GM18519 (cell line): ENCODE measurements at regions not wholly inside any gene's neighbourhood (a gene's known extent, or its start where the extent isn't known, plus 50 kb on each side); places are given as distances from the start of the nearest gene placed in this dataset.

Source experiments
- ATAC-seq: cut with Tn5 transposase; IDR thresholded peaks from one replicate; pipeline ENCODE4 v1.9.1; 2021; ENCODE audit warnings: mild to moderate bottlenecking, moderate library complexity; ENCODE audit not compliant: unreplicated experiment, low FRiP score

DNA sequence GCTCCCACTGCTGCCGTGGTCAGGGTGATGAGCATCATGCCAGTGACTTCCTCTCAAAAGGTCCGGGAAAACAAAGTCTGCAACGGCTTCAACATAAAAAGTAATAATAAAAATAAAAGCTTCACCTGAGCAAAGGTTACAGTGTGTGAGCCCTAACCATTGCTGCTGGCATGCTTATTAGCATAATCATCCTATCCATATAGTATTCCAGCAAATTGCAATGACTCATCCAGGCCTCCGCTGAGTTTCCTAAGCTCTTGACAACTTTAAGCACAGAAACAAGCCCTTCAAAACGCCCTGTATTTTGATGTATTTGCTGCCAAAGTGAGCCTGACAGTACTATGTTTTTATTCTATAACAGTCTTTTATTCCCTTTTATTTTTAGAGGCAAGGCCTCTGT, 100.5 kb downstream of the AASDH start:
- no peak for ATAC-seq

DNA sequence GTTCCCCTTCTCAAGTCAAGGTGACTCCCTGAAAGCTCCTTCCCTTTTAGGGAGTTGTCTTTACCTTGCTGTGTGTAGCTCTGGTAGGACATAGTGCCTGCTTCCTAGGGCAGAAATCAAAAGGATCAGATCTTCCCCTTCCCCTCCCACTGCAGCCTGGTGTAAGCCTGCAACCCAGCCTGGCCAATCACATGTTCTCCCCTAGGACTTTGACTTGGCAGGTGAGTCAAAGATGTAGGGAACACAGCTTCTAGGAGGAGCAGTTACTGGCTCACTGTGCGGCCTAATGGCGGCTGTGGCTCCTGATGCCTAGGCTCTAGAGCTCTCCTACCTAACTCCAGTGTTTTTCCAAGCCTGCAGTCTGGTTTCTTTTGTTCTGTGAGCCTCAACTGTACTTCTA, 103.9 kb downstream of the AASDH start:
- ATAC-seq = no peak

DNA sequence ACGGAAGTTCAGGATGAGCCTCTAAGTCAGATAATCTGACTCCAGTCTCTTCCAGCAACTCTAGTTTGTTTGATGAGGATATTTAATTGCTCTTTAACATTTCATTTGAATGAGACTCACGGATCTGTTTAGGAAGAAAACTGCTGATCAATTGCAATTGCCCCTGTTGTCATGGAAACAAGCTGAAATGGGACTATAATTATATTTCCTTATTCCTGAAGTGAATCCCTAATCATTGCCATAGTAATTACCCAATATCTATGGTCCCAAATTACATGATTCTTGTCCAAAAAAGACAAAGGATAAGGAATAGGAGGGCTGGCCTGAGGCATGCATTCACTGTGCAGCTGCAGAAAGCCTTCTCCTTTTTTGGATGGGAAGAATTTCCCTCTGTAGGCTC, 105.3 kb downstream of the AASDH start:
- ATAC-seq = no peak

DNA sequence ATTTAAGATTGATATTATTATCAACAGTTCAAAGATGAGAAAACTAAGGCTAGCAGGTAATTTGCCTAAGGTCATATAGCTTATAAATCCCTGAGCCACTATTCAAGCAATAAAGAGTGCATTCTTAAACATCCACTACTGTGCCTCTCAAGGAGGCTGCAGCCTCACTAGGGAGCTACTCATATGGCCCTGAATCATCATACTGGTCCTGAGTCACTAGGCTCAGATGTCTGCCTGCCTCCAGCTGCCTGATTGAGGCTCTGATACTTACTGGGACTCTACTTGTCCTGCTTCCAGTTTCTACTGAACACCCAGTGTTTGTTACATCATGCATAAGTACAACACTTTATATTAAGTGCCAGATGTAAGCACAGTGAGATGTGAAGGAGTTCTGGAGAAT, 110.7 kb downstream of the AASDH start:
- ATAC-seq = no peak

GRCh38 chr4:56273391-56273790, 113.9 kb downstream of the AASDH start:
- ATAC-seq = no peak

GRCh38 chr4:56272927-56273326, 114.4 kb downstream of the AASDH start:
- no peak for ATAC-seq

DNA sequence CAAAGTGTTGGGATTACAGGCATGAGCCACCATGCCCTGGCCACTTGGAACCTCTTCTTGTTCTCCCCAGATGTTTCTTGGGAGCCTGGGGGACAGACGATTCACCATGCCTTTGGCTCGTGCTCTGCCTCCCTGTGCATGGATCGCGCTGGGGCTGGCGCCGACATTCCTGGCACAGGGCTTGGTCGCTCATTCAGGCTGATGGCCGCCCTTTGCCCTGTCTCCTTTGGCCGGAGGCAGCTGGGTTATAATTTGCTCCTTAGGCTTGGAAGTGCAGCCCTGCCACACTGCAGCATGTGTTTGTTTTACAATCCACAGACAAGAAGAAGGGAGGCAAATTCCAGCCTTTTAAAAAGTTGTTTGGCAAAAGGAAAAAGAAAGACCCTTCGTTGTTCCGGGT, 115.3 kb downstream of the AASDH start:
- no peak for ATAC-seq

GRCh38 chr4:56271131-56271530, 116.2 kb downstream of the AASDH start:
- ATAC-seq = no peak

DNA sequence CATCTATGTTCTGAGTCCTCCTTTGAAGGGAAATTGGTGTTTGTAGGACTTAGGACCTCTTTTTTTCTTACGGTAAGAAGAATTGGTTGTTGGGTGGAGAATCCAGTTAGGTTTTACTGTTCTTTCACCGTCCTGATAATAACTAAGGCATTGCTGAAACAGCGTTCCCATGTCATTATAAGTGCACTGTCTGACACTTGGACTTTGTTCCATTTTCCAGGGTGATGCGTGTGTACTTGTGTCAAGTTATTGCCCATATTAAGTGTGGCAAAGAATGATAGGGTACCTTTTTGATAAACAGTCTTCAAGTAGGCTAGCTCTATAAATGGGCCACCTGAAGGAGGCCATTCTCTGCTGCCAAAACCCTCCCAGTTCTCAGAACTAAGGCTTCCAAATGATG, 119.7 kb downstream of the AASDH start:
- no peak for ATAC-seq

DNA sequence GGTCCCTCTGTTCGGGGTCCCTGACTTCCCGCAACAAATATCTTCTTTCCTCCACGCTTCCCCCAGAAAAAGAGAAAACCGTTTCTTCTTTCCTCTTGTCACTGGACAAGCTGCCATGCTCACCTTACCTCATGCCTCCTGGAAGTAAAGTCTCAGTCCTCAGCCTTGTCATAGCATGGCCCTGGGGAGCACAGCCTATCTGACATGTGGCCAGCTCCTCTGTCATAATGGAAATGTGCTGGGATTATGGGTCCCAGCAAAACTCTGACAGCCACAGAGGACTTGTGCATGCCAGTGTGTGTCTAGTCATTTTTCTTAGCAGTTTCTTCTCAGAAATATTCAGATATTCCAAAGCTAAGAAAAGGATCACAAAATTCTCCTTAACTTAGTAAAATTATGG, 122.4 kb downstream of the AASDH start:
- ATAC-seq = no peak

DNA sequence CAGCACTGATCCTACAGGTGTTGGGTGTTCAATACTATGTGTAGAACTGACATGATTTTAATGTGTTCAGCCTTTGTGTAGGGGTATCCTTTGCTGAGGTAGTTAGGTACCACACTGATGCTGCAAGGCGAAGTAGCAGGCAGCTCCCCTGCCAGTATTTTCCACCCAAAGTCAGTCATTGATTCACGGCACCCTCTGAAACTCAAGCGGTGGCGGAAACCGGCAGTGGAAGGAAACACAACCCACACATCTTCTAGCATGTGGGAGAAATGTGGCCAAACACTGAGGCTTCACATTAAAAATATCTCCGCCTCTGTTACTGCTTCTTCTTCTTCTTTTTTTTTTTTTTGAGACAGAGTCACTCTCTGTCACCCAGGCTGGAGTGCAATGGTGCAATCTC, 126.3 kb downstream of the AASDH start:
- ATAC-seq = no peak

GRCh38 chr4:56260320-56260719, 127.0 kb downstream of the AASDH start:
- no peak for ATAC-seq

DNA sequence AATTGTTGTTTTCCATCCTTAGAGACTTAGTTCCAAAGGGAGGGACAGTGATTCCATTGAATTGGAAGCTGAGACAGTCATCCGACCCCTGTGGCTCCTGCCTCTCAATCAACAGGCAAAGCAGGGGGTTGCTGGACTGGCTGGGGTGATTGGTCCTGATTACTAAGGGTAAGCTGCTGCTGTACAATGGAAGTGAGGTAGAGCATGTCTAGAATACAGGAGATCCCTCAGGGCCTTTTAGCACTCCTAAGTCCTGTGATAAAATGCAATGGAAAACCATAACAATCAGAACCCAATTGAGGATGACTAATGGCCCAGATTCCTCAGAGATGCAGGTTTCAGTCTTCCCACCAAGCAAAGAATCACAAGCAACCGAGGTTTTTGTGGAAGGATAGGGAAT, 127.6 kb downstream of the AASDH start:
- no peak for ATAC-seq

DNA sequence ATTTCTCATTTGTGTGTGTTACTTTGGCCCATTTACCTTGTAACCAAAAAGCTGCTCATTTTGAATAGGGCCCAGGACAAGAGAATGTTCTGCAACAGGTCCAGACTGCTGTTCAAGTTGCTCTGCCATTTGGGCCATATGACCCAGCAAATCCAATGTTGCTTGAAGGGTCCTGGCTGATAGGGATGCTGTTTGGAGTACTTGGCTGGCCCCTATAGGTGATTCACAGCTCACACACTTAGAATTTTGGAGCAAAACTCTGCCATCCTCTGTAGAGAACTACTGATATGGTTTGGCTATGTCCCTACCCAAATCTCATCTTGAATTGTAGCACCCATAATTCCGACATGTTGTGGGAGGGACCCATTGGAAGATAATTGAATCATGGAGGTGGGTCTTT, 131.5 kb downstream of the AASDH start:
- no peak for ATAC-seq

- ATAC-seq = no peak
Measured at GRCh38 chr4:56253666-56254305, 133.5 kb downstream of the AASDH start.

DNA sequence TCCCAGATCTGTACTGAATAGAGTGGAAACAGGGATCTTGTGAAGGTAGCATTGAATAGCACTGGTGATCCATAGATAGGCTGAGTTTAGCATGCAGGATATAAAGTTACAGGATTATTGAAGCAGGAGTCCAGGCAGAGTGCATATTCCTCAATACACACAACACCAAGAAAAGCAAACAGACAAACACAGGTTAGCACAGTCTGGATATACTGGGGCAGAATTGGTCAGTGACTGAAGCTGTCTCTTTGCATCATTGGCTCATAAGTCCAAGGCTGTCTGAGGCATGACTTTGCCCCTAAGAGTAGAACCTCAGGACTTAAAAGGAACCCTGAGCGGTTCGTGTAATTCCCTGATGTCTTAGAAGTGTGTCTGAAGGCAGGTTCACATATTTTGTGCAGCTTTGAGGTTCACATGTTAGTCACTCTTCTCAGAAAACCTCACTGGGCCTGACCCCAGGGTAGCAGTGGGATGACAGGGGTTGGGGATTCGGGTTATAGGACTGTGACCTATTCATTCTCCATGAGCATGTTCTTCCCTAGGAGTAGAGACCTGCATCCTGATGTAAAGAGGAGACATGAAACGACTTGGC, 134.6 kb downstream of the AASDH start:
- no peak for ATAC-seq

DNA sequence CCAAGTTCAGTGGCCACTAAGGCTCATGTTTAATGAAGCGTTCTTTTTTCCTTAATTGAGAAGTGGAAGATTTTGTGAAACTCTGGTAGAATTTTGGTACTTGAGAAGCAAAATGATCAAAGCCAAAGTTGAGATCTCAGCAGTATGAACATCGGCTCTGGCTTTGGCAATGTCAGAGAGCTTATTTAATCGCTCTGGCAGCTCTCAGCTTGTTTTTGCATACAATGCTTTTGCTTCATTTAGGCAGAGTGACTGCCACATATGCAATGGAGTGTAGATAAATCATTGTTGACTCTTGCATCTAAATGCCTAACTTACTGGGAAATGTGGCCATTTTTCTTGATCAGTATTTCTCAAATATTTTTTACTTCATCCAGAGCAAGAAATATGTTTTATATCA, 135.7 kb downstream of the AASDH start:
- no peak for ATAC-seq

GRCh38 chr4:56250776-56251175, 136.5 kb downstream of the AASDH start:
- no peak for ATAC-seq

DNA sequence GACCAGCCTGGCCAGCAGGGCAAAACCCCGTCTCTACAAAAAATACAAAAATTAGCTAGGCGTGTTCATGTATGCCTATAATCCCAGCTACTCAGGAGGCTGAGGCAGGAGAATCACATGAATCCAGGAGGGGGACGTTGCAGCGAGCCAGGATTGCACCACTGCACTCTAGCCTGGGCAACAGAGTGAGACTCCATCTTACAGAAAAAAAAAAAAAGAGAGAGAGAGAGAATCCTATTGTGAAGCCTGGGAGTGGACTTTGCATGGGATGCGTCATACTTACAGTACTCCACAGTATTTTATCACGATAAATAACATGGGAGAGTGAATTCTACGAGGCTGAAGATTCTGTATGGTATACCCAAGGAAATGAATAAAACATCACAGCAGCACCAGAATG, 139.6 kb downstream of the AASDH start:
- ATAC-seq = no peak

DNA sequence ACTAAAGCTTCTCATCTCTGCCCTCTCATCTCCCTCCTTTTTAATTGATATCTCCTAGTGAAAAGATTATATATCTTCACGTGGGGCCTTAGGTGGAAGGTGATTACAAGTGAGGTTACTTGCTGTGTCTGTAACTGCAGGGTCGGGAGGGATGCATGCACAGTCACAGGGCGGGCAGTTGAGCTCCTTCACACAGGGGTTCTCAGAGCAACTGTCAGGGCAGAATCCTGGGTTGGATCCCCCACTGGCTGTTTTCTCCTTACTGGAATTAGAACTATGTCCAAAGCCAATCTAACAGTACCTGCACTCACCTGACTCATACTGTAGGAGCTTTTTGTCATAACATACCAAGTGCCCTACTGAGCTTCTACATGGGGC, 141.1 kb downstream of the AASDH start:
- no peak for ATAC-seq

GRCh38 chr4:56245547-56246232, 141.6 kb downstream of the AASDH start:
- ATAC-seq = no peak

- no peak for ATAC-seq
Measured at GRCh38 chr4:56244681-56245080, 142.6 kb downstream of the AASDH start.
